GM18867 (cell line): ENCODE measurements at regions not wholly inside any gene's neighbourhood (a gene's known extent, or its start where the extent isn't known, plus 50 kb on each side); places are given as distances from the start of the nearest gene placed in this dataset.

Experiments used
- ATAC-seq: cut with Tn5 transposase; IDR thresholded peaks from one replicate; pipeline ENCODE4 v1.9.1; 2021; ENCODE audit warnings: mild to moderate bottlenecking, moderate library complexity; ENCODE audit not compliant: unreplicated experiment

GRCh38 chr1:187234706-187235105, 406.0 kb downstream of the PLA2G4A start:
- no peak for ATAC-seq

GRCh38 chr1:187236199-187236598, 407.4 kb downstream of the PLA2G4A start:
- ATAC-seq, result no peak

GRCh38 chr1:187236676-187237075, 407.9 kb downstream of the PLA2G4A start:
- no peak for ATAC-seq

GRCh38 chr1:187237542-187237941, 408.8 kb downstream of the PLA2G4A start:
- no peak for ATAC-seq

- no peak for ATAC-seq
Measured at GRCh38 chr1:187241971-187242370, 413.2 kb downstream of the PLA2G4A start.

GRCh38 chr1:187244623-187245022, 415.9 kb downstream of the PLA2G4A start:
- ATAC-seq, result no peak

GRCh38 chr1:187245201-187245600, 416.5 kb downstream of the PLA2G4A start:
- ATAC-seq, result no peak

GRCh38 chr1:187249196-187249595, 420.4 kb downstream of the PLA2G4A start:
- no peak for ATAC-seq

GRCh38 chr1:187252923-187253322, 424.2 kb downstream of the PLA2G4A start:
- ATAC-seq, result no peak

- no peak for ATAC-seq
Measured at GRCh38 chr1:187257476-187257875, 428.7 kb downstream of the PLA2G4A start.

- no peak for ATAC-seq
Measured at GRCh38 chr1:187261637-187262036, 432.9 kb downstream of the PLA2G4A start.

- ATAC-seq, result no peak
Measured at GRCh38 chr1:187262731-187263130, 434.0 kb downstream of the PLA2G4A start.

- no peak for ATAC-seq
Measured at GRCh38 chr1:187264995-187265602, 436.4 kb downstream of the PLA2G4A start.

GRCh38 chr1:187266051-187266450, 437.3 kb downstream of the PLA2G4A start:
- no peak for ATAC-seq

- no peak for ATAC-seq
Measured at GRCh38 chr1:187267827-187268226, 439.1 kb downstream of the PLA2G4A start.

GRCh38 chr1:187270256-187270655, 441.5 kb downstream of the PLA2G4A start:
- ATAC-seq, result no peak

- ATAC-seq, result no peak
Measured at GRCh38 chr1:187275346-187275745, 446.6 kb downstream of the PLA2G4A start.

GRCh38 chr1:187275985-187276575, 447.3 kb downstream of the PLA2G4A start:
- ATAC-seq, result no peak

GRCh38 chr1:187276677-187277076, 447.9 kb downstream of the PLA2G4A start:
- ATAC-seq, result no peak

GRCh38 chr1:187280031-187280430, 451.3 kb downstream of the PLA2G4A start:
- no peak for ATAC-seq

- no peak for ATAC-seq
Measured at GRCh38 chr1:187281085-187281484, 452.3 kb downstream of the PLA2G4A start.

GRCh38 chr1:187283984-187284383, 455.2 kb downstream of the PLA2G4A start:
- ATAC-seq, result no peak
